ENCODE measurements at regions not wholly inside any gene's neighbourhood (a gene's known extent, or its start where the extent isn't known, plus 50 kb on each side); places are given as distances from the start of the nearest gene placed in this dataset.

DNA sequence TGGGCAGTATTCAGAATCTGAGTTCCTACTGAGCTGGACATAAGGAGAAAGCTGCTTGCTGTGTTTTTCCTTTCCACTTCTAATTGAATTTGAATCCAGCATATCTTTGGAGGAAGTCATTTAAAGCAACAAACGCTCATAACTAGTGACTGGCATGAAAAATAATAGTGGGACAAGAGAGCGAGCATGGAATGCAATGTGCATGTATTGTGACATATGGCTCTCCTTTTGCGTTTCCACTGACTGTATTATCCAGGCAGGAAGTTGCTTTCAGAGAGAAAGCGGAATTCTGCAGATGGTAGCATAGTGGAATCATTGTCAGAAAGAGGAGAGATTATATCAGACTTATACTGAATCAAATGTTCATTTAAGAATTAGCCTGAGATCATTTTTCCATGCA is 368.6 kb downstream of the REEP3 start:
- Histone ChIP-seq H3K36me3 (ENCODE audit: control insufficient read depth in 2 of 2, insufficient read depth in 1 of 2, low read length in 2 of 2) (no peaks in the 10 kb centered on the region), H3K4me1 (ENCODE audit: control insufficient read depth, insufficient read depth, low read length) (no peaks in the 10 kb centered on the region), H3K4me3 (ENCODE audit: low read depth, low read length) (no peak overlapping the region), H3K9me3 (ENCODE audit: control insufficient read depth, insufficient read depth, low read depth, low read length) (no peaks in the 10 kb centered on the region), H3K27ac (ENCODE audit: extremely low read depth, low read depth, low read length) (no peak overlapping the region)
- TF ChIP-seq ZBTB21 (tag by site-specific recombination; IDR thresholded peaks at IDR 0.05): no peak
- TF ChIP-seq, protein P1, sequence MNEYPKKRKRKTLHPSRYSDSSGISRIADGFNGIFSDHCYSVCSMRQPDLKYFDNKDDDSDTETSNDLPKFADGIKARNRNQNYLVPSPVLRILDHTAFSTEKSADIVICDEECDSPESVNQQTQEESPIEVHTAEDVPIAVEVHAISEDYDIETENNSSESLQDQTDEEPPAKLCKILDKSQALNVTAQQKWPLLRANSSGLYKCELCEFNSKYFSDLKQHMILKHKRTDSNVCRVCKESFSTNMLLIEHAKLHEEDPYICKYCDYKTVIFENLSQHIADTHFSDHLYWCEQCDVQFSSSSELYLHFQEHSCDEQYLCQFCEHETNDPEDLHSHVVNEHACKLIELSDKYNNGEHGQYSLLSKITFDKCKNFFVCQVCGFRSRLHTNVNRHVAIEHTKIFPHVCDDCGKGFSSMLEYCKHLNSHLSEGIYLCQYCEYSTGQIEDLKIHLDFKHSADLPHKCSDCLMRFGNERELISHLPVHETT (tag by site-specific recombination; IDR thresholded peaks at IDR 0.05): no peak
- no peak for TF ChIP-seq ZNF202 (tag by site-specific recombination; IDR thresholded peaks at IDR 0.05; ENCODE audit: borderline replicate concordance)
- no peak for TF ChIP-seq KLF9 (tag by site-specific recombination; IDR thresholded peaks at IDR 0.05; ENCODE audit: low read depth)
- TF ChIP-seq KLF8 (tag by site-specific recombination; IDR thresholded peaks at IDR 0.05): no peak
- ChIA-PET POLR2A (no interaction called here), CTCF (interaction anchor here (0.6 to 1.6 kb wide), 2 partner anchors 18 to 23 kb away, joined by 3 to 5 read pairs; no protein-coding TSS in a partner anchor)

DNA sequence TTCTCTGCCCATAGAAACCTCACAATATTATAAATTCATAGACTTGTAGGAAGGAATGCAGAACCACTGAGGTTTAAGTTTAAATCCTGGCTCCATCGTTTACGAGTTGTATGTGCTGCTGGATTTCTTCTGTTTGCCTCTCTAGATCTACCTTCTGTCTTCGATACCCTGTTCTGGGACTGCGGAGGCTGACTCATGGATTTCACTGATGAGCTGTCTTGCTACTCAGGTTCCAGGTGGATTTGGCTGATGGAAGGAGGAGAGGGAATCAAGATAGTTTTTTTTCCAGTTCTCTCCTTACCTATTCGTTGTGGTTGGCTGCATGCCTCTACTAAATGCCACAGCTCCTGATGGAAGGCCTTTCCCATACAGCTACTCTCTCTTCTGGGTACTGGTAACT is 375.8 kb downstream of the REEP3 start:
- Histone ChIP-seq H3K4me3 (ENCODE audit: low read depth, low read length) (no peak overlapping the region), H3K9me3 (ENCODE audit: control insufficient read depth, insufficient read depth, low read depth, low read length) (no peaks in the 10 kb centered on the region), H3K4me1 (ENCODE audit: control insufficient read depth, insufficient read depth, low read length) (no peaks in the 10 kb centered on the region), H3K36me3 (ENCODE audit: control insufficient read depth in 2 of 2, insufficient read depth in 1 of 2, low read length in 2 of 2) (no peaks in the 10 kb centered on the region), H3K27ac (ENCODE audit: extremely low read depth, low read depth, low read length) (no peak overlapping the region)
- CTCF ChIA-PET: interaction anchor here (1.2 to 1.3 kb wide), 2 partner anchors 30 to 81 kb away, joined by 4 to 5 read pairs; no protein-coding TSS in a partner anchor
- POLR2A ChIA-PET: no interaction called here
- TF ChIP-seq ZNF558 (tag by site-specific recombination; IDR thresholded peaks at IDR 0.05) (no peak), SCRT1 (tag by site-specific recombination; IDR thresholded peaks at IDR 0.05; ENCODE audit: borderline replicate concordance) (no peak), ZNF433 (tag by site-specific recombination; IDR thresholded peaks at IDR 0.05; ENCODE audit: low read depth) (no peak), ZNF830 (tag by site-specific recombination; IDR thresholded peaks at IDR 0.05; ENCODE audit: low read depth) (no peak), ZNF561 (tag by site-specific recombination; IDR thresholded peaks at IDR 0.05; ENCODE audit: borderline replicate concordance) (no peak), ZNF223 (tag by site-specific recombination; IDR thresholded peaks at IDR 0.05) (no peak), ZNF16 (tag by site-specific recombination; IDR thresholded peaks at IDR 0.05; ENCODE audit: low read depth) (no peak), ZNF391 (tag by site-specific recombination; IDR thresholded peaks at IDR 0.05; ENCODE audit: borderline replicate concordance, low read depth) (no peak), ZNF335 (tag by site-specific recombination; conservative IDR thresholded peaks at IDR 0.05) (no peak), ZNF140 (tag by site-specific recombination; IDR thresholded peaks at IDR 0.05) (no peak), ZNF423 (tag by site-specific recombination; IDR thresholded peaks at IDR 0.05) (no peak), MZF1 (tag by site-specific recombination; IDR thresholded peaks at IDR 0.05; ENCODE audit: borderline replicate concordance) (no peak), ZNF302 (tag by site-specific recombination; IDR thresholded peaks at IDR 0.05; ENCODE audit: low read depth) (no peak), BCL11B (tag by site-specific recombination; IDR thresholded peaks at IDR 0.05; ENCODE audit: low read depth) (no peak)
- TF ChIP-seq, protein P2, sequence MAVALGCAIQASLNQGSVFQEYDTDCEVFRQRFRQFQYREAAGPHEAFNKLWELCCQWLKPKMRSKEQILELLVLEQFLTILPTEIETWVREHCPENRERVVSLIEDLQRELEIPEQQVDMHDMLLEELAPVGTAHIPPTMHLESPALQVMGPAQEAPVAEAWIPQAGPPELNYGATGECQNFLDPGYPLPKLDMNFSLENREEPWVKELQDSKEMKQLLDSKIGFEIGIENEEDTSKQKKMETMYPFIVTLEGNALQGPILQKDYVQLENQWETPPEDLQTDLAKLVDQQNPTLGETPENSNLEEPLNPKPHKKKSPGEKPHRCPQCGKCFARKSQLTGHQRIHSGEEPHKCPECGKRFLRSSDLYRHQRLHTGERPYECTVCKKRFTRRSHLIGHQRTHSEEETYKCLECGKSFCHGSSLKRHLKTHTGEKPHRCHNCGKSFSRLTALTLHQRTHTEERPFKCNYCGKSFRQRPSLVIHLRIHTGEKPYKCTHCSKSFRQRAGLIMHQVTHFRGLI (tag by site-specific recombination; IDR thresholded peaks at IDR 0.05): no peak
- TF ChIP-seq, protein P3, sequence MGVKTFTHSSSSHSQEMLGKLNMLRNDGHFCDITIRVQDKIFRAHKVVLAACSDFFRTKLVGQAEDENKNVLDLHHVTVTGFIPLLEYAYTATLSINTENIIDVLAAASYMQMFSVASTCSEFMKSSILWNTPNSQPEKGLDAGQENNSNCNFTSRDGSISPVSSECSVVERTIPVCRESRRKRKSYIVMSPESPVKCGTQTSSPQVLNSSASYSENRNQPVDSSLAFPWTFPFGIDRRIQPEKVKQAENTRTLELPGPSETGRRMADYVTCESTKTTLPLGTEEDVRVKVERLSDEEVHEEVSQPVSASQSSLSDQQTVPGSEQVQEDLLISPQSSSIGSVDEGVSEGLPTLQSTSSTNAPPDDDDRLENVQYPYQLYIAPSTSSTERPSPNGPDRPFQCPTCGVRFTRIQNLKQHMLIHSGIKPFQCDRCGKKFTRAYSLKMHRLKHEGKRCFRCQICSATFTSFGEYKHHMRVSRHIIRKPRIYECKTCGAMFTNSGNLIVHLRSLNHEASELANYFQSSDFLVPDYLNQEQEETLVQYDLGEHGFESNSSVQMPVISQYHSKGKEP (tag by site-specific recombination; IDR thresholded peaks at IDR 0.05): no peak
- TF ChIP-seq, protein P4, sequence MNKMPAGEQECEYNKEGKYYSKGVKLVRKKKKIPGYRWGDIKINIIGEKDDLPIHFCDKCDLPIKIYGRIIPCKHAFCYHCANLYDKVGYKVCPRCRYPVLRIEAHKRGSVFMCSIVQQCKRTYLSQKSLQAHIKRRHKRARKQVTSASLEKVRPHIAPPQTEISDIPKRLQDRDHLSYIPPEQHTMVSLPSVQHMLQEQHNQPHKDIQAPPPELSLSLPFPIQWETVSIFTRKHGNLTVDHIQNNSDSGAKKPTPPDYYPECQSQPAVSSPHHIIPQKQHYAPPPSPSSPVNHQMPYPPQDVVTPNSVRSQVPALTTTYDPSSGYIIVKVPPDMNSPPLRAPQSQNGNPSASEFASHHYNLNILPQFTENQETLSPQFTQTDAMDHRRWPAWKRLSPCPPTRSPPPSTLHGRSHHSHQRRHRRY (tag by site-specific recombination; IDR thresholded peaks at IDR 0.05): no peak
